Fibroblast of villous mesenchyme (primary cell): ENCODE measurements at regions not wholly inside any gene's neighbourhood (a gene's known extent, or its start where the extent isn't known, plus 50 kb on each side); places are given as distances from the start of the nearest gene placed in this dataset.

Source experiments
- DNase-seq: peaks from one replicate; pipeline ENCODE4 v3.0.0-alpha.2; 2010; ENCODE audit warnings: low read depth
- H3K4me3 ChIP-seq: 2 replicates; pipeline ENCODE4 v1.5.1; 2011; ENCODE audit warnings: low read depth, mild to moderate bottlenecking, low read length
- TF ChIP-seq, protein P1 (sequence below): IDR thresholded peaks from 2 replicates; pipeline ENCODE4 v1.5.1; 2012; ENCODE audit warnings: low read depth, mild to moderate bottlenecking, low read length; ENCODE audit not compliant: insufficient read depth

DNA sequence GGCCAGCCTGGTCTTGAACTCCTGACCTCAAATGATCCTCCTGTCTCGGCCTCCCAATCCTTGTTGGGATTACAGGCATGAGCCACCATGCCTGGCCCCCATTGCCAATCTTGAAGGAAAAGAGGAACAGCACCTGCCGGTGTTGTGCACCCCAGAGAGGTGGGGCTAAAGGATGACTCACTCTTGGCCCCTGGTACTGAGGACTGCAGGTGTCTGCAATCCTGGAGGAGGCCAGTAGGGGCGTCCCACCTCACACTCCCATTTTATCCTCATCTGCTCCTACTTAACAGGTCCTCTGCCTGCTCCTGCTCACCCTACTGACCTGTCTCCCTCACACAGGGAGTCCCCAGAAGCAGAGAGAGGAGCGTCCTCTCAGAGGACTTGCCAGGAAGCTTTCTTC, 390.4 kb downstream of the ARHGEF28 start:
- H3K4me3 ChIP-seq, result no peak overlapping the region

DNA sequence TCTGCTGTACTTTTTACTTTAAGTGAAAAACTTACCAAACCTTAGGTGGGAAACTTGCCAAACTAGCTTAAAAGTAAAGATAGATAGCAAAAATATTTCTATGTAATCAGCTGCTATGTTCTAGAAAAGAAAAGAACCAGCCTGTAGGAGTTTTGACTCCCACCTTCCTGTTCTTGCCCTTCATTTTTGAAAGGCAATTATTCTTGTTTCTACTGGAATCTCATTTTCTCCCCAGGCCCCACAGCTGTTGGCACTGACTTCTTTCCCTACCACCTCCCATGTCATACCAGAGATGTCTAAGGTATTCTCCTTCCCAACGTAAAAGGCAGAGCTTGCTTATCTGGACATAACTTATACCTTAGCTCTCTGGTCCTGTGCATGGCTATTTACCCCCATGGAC, 389.7 kb downstream of the ARHGEF28 start:
- no peak for DNase-seq
- H3K4me3 ChIP-seq, result no peak overlapping the region
- TF ChIP-seq, protein P1, sequence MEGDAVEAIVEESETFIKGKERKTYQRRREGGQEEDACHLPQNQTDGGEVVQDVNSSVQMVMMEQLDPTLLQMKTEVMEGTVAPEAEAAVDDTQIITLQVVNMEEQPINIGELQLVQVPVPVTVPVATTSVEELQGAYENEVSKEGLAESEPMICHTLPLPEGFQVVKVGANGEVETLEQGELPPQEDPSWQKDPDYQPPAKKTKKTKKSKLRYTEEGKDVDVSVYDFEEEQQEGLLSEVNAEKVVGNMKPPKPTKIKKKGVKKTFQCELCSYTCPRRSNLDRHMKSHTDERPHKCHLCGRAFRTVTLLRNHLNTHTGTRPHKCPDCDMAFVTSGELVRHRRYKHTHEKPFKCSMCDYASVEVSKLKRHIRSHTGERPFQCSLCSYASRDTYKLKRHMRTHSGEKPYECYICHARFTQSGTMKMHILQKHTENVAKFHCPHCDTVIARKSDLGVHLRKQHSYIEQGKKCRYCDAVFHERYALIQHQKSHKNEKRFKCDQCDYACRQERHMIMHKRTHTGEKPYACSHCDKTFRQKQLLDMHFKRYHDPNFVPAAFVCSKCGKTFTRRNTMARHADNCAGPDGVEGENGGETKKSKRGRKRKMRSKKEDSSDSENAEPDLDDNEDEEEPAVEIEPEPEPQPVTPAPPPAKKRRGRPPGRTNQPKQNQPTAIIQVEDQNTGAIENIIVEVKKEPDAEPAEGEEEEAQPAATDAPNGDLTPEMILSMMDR, result no peak

More for the DNA sequence above, 390.4 kb downstream of the ARHGEF28 start:
- TF ChIP-seq, protein P1, result peak; percentile 25
- no peak for DNase-seq

DNA sequence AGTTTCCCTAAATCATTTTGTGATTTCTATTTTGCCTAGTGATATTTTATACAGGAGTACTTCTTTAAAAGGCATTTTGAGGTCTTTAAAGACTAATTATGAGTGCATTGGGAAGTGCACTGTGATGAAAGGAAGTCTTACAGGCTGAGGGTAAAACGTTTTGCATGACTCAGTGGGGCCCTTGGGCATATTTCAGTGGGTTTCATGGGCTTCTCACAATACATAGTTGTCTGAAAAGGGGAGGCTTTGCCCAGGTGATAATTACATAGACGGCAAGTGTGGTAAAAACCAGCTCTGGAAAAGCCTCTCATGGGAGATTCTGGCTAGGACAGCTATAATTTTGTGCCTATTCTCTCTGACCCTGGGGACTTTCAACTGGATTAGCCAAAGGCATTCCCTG, 387.2 kb downstream of the ARHGEF28 start:
- TF ChIP-seq, protein P1, result no peak
- H3K4me3 ChIP-seq, result no peak overlapping the region

DNA sequence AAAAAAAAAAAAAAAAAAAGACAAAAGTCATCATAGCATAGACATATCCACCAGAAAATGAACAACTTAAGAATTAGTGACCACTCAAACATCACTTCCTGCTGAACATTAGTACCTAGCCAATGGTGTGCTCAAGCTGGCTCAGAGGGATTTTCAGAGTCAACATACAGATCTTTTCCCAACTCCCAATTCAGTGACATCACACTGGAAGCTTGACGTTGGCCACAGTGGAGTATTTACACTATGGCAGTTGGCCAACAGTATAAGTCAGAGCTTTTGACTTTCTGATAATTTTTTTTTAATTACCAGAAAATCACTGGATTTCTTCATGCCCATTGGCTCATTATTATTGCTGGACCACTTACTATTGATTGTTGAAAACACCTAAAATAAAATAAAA, 383.5 kb downstream of the ARHGEF28 start:
- no peak for DNase-seq
- H3K4me3 ChIP-seq, result no peak overlapping the region
- TF ChIP-seq, protein P1, result no peak

More for the DNA sequence above, 387.2 kb downstream of the ARHGEF28 start:
- DNase-seq, result no peak

DNA sequence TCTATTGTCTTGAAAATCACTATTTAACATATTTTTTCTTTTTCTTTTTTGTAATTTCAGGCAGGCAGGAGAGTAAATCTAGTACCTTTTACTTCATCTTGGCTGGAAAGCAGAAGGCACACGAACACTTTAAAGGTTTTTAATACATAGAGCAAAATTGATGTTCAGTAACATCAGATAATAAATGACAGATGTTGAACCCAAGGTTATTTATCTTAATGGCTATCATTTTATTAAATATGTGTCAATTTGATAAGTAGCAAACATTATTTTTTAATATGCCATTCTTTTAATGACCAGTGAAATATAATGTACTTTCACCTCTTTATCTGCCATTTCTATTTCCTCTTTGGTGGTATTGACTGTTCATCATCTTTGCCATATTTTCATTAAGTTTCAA, 381.2 kb downstream of the ARHGEF28 start:
- H3K4me3 ChIP-seq, result no peak overlapping the region
- DNase-seq, result no peak
- TF ChIP-seq, protein P1, result no peak

DNA sequence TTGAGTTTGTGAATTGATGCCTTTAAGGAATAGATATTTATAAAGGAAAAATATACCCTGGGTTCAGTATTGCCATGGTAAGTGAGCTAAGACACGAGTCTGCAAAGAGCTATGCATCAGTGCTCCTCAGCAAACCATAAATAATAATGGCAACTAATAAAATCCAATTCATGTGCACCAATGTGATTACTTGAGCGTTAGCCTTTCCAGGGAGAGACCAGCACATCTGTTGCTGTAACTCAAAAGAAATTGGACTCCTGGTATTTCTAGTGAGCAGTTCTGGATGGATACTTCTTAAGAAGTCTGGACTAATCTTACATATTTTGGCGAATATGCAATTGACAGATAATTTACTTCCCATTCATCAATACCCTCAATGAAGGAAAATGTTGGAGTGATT, 373.3 kb downstream of the ARHGEF28 start:
- H3K4me3 ChIP-seq, result no peak overlapping the region
- no peak for DNase-seq
- TF ChIP-seq, protein P1, result no peak

DNA sequence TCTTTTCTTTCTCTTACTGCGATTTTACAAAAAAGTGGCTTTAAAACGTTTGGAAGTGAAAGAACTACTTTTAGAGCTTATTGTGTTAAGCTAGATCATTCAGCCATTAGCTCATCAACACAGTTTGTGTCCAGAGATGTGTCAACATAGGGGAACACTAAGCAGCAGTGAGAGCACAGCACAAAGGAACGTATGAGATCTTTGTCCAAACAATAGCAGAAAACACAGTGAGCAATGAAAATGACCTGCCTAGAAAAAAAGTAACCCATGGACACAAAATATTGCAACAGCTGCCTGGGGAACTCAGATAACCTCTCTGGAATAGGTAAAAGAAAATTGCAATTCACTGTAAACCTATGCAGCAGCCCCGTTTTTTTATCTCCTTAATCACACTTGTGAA, 372.5 kb downstream of the ARHGEF28 start:
- DNase-seq, result peak; percentile 22
- TF ChIP-seq, protein P1, result no peak
- H3K4me3 ChIP-seq, result no peak overlapping the region
